H1 (cell line): ENCODE measurements at regions not wholly inside any gene's neighbourhood (a gene's known extent, or its start where the extent isn't known, plus 50 kb on each side); places are given as distances from the start of the nearest gene placed in this dataset.

Experiments
- NANOG ChIP-seq: IDR thresholded peaks from 2 replicates; pipeline ENCODE4 v1.6.1; 2011; ENCODE audit warnings: low read length, low read depth, mild to moderate bottlenecking, inconsistent platforms; ENCODE audit not compliant: insufficient read depth, poor library complexity, severe bottlenecking
- RXRA ChIP-seq: IDR thresholded peaks from 2 replicates; pipeline ENCODE4 v1.6.1; 2011; ENCODE audit warnings: low read depth, mild to moderate bottlenecking, low read length, moderate library complexity; ENCODE audit not compliant: insufficient read depth
- SP2 ChIP-seq: IDR thresholded peaks from 2 replicates; pipeline ENCODE4 v1.6.1; 2012; ENCODE audit warnings: mild to moderate bottlenecking, low read length, inconsistent platforms
- TCF12 ChIP-seq: IDR thresholded peaks from 2 replicates; pipeline ENCODE4 v1.6.1; 2011; ENCODE audit warnings: low read depth, mild to moderate bottlenecking, low read length

- TF ChIP-seq TCF12 (no peak), SP2 (no peak), RXRA (no peak), NANOG (no peak)
These were observed 2031.2 kb downstream of the EFNA5 start (continued) for GRCh38 chr5:105639511-105639910.
